ENCODE measurements at regions not wholly inside any gene's neighbourhood (a gene's known extent, or its start where the extent isn't known, plus 50 kb on each side); places are given as distances from the start of the nearest gene placed in this dataset.

DNA sequence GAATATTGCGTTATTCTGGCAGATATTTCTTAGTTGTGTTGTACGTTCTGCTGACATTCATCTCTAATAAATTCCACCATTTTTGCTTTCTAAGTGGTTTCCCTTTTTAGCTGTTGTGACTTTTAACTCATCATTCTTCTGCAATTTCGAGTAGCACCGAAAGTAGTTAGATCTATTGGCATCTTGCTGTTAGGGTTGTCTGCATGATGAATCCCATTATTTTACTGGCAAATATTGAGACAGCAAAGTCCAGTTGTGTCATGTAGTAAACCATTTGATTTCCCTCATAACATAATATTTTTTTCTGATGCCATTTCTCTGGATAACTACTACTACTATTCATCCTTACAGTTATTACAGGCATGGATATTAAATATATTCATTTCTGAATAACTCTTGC is 143.9 kb downstream of the SLITRK1 start:
- Histone ChIP-seq H3K27ac (ENCODE audit: low read depth, low read length) (no peak overlapping the region), H3K9me3 (ENCODE audit: control insufficient read depth in 5 of 5, low read length in 5 of 5) (no peaks in the 10 kb centered on the region), H3K36me3 (ENCODE audit: control insufficient read depth in 5 of 5, insufficient read depth in 5 of 5, low read length in 5 of 5) (no peaks in the 10 kb centered on the region), H3K4me3 (ENCODE audit: low read depth in 1 of 5, low read length in 5 of 5) (no peak overlapping the region), H3K27me3 (ENCODE audit: control insufficient read depth in 5 of 5, insufficient read depth in 4 of 5, low read length in 5 of 5) (no peaks in the 10 kb centered on the region), H3K4me1 (ENCODE audit: control insufficient read depth in 5 of 5, insufficient read depth in 5 of 5, low read length in 5 of 5) (no peaks in the 10 kb centered on the region), H3K9ac (ENCODE audit: low read length in 5 of 5) (no peak overlapping the region)

DNA sequence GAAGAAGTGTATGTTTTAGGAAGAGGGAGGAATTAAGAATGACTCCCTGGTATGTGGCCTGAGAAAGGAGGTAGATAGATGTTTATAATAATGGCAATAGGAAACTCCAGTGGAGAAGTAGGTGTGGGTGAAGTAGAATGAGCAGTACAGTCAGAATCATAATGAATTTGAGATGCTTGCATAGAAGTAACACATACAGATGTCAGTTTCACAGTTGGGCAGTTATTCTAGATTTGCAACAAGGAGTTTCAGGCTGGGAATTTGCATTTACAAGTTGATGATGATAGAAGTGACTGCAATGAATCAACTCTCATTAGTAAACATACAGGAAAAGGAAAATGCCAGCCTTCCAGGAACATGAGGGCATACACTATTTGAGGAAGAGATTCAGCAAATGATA is 149.0 kb downstream of the SLITRK1 start:
- Histone ChIP-seq H3K27me3 (ENCODE audit: control insufficient read depth in 5 of 5, insufficient read depth in 4 of 5, low read length in 5 of 5) (no peaks in the 10 kb centered on the region), H3K9me3 (ENCODE audit: control insufficient read depth in 5 of 5, low read length in 5 of 5) (no peaks in the 10 kb centered on the region), H3K4me1 (ENCODE audit: control insufficient read depth in 5 of 5, insufficient read depth in 5 of 5, low read length in 5 of 5) (no peaks in the 10 kb centered on the region), H3K9ac (ENCODE audit: low read length in 5 of 5) (no peak overlapping the region), H3K27ac (ENCODE audit: low read depth, low read length) (no peak overlapping the region), H3K36me3 (ENCODE audit: control insufficient read depth in 5 of 5, insufficient read depth in 5 of 5, low read length in 5 of 5) (no peaks in the 10 kb centered on the region), H3K4me3 (ENCODE audit: low read depth in 1 of 5, low read length in 5 of 5) (no peak overlapping the region)

DNA sequence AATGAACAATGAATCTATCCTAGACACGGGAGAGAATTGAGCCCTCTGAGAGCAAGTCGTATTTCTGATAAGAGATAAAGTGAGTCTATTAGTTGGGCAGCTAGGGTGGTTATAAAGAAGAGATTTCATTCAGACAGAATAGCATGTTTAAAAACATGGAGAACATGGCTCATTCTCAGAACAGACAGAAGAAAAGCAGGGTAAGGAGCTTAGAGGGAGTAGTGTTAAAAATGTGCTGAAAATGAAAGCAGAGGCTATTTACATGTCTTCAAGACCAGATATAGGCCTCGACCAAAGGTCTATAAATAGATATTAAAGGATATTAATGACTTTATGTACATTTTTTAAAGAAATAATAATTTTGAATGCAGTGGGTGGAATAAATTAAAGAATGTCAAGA is 149.5 kb downstream of the SLITRK1 start:
- H3K4me3 ChIP-seq (ENCODE audit: low read depth in 1 of 5, low read length in 5 of 5): no peak overlapping the region
- H3K9ac ChIP-seq (ENCODE audit: low read length in 5 of 5): no peak overlapping the region
- H3K4me1 ChIP-seq (ENCODE audit: control insufficient read depth in 5 of 5, insufficient read depth in 5 of 5, low read length in 5 of 5): no peaks in the 10 kb centered on the region
- H3K36me3 ChIP-seq (ENCODE audit: control insufficient read depth in 5 of 5, insufficient read depth in 5 of 5, low read length in 5 of 5): no peaks in the 10 kb centered on the region
- H3K9me3 ChIP-seq (ENCODE audit: control insufficient read depth in 5 of 5, low read length in 5 of 5): no peaks in the 10 kb centered on the region
- no peak overlapping the region for H3K27ac ChIP-seq (ENCODE audit: low read depth, low read length)
- no peaks in the 10 kb centered on the region for H3K27me3 ChIP-seq (ENCODE audit: control insufficient read depth in 5 of 5, insufficient read depth in 4 of 5, low read length in 5 of 5)

DNA sequence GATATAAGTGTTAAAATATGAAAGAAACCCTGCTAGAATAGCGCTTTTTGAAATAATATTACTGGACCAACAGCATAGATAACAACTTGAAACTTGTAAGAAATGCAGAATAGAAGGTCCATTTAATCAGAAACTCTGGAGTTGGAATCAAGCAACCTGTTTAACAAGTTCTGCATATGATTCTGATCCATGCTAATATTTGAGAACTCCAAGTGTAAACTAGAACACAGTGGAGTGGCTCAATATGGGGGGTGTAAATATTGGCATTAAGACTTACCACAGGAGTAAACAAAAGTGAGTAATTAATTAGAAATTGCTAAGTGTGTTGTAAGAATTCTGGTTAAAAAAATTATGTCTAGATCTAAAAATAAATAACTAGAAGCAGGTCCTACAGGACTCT is 151.2 kb downstream of the SLITRK1 start:
- no peaks in the 10 kb centered on the region for H3K4me1 ChIP-seq (ENCODE audit: control insufficient read depth in 5 of 5, insufficient read depth in 5 of 5, low read length in 5 of 5)
- no peaks in the 10 kb centered on the region for H3K27me3 ChIP-seq (ENCODE audit: control insufficient read depth in 5 of 5, insufficient read depth in 4 of 5, low read length in 5 of 5)
- no peaks in the 10 kb centered on the region for H3K9me3 ChIP-seq (ENCODE audit: control insufficient read depth in 5 of 5, low read length in 5 of 5)
- no peaks in the 10 kb centered on the region for H3K36me3 ChIP-seq (ENCODE audit: control insufficient read depth in 5 of 5, insufficient read depth in 5 of 5, low read length in 5 of 5)
- no peak overlapping the region for H3K9ac ChIP-seq (ENCODE audit: low read length in 5 of 5)
- no peak overlapping the region for H3K27ac ChIP-seq (ENCODE audit: low read depth, low read length)
- no peak overlapping the region for H3K4me3 ChIP-seq (ENCODE audit: low read depth in 1 of 5, low read length in 5 of 5)

DNA sequence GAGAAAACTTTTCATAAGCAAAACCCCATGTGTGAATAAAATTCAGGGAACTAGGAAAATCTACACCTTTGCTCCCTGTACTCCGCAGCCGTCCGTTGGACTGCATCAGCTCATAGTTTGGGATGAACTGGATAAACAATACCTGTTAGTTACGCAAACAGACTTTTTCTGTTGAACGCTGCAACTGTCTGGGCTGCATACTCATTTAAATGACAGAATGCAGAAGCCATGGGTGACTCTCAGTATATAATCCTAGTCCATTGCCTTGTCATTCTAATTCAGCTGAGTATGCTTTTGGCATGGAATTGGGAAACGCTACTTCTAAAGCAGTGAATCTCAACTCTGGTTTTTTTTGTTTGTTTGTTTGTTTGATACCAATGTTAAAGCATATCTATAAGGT is 151.6 kb downstream of the SLITRK1 start:
- Histone ChIP-seq H3K4me3 (ENCODE audit: low read depth in 1 of 5, low read length in 5 of 5) (no peak overlapping the region), H3K27ac (ENCODE audit: low read depth, low read length) (no peak overlapping the region), H3K4me1 (ENCODE audit: control insufficient read depth in 5 of 5, insufficient read depth in 5 of 5, low read length in 5 of 5) (no peaks in the 10 kb centered on the region), H3K27me3 (ENCODE audit: control insufficient read depth in 5 of 5, insufficient read depth in 4 of 5, low read length in 5 of 5) (no peaks in the 10 kb centered on the region), H3K9me3 (ENCODE audit: control insufficient read depth in 5 of 5, low read length in 5 of 5) (no peaks in the 10 kb centered on the region), H3K9ac (ENCODE audit: low read length in 5 of 5) (no peak overlapping the region), H3K36me3 (ENCODE audit: control insufficient read depth in 5 of 5, insufficient read depth in 5 of 5, low read length in 5 of 5) (no peaks in the 10 kb centered on the region)

DNA sequence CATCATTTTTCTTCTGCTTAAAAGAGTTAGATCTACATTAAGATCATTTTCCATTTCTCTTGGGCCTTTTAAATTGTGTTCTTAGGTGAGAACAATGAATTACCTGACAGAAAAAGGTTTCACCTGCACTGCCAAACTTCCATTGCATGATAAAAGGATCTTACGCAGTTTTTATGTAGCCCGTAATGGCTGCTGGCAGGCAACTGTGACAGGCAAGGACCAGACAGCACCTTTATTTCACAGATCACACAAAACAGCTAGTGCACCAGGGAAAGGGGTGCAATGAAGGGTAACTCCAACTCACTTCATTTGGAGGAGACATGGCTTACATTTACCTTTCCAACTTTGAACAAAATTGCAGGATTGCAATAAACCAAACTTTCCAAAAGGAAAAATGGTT is 159.8 kb downstream of the SLITRK1 start:
- H3K4me1 ChIP-seq (ENCODE audit: control insufficient read depth in 5 of 5, insufficient read depth in 5 of 5, low read length in 5 of 5): no peaks in the 10 kb centered on the region
- no peaks in the 10 kb centered on the region for H3K27me3 ChIP-seq (ENCODE audit: control insufficient read depth in 5 of 5, insufficient read depth in 4 of 5, low read length in 5 of 5)
- no peak overlapping the region for H3K27ac ChIP-seq (ENCODE audit: low read depth, low read length)
- H3K9me3 ChIP-seq (ENCODE audit: control insufficient read depth in 5 of 5, low read length in 5 of 5): no peaks in the 10 kb centered on the region
- no peak overlapping the region for H3K9ac ChIP-seq (ENCODE audit: low read length in 5 of 5)
- H3K36me3 ChIP-seq (ENCODE audit: control insufficient read depth in 5 of 5, insufficient read depth in 5 of 5, low read length in 5 of 5): no peaks in the 10 kb centered on the region
- no peak overlapping the region for H3K4me3 ChIP-seq (ENCODE audit: low read depth in 1 of 5, low read length in 5 of 5)

DNA sequence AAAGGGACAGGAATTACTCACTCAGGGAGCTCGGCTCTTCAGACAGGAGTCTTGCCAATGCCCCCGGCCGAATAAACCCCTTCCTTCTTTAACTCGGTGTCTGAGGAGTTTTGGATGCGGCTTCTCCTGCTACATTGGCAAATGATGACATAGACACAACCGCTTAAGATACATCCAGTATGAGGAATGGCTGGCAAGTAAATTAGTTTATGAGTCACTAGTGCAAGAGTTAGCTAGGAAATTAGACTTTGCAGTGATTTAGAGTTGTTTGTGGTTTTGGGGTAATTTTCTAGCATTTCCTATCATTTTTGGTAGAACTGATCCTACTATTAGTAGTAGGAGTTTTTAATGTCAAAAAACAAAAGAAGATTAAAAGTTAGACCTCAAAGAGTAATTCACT is 166.2 kb downstream of the SLITRK1 start:
- Histone ChIP-seq H3K4me3 (ENCODE audit: low read depth in 1 of 5, low read length in 5 of 5) (no peak overlapping the region), H3K9ac (ENCODE audit: low read length in 5 of 5) (no peak overlapping the region), H3K27ac (ENCODE audit: low read depth, low read length) (no peak overlapping the region), H3K27me3 (ENCODE audit: control insufficient read depth in 5 of 5, insufficient read depth in 4 of 5, low read length in 5 of 5) (no peaks in the 10 kb centered on the region), H3K36me3 (ENCODE audit: control insufficient read depth in 5 of 5, insufficient read depth in 5 of 5, low read length in 5 of 5) (no peaks in the 10 kb centered on the region), H3K9me3 (ENCODE audit: control insufficient read depth in 5 of 5, low read length in 5 of 5) (no peaks in the 10 kb centered on the region), H3K4me1 (ENCODE audit: control insufficient read depth in 5 of 5, insufficient read depth in 5 of 5, low read length in 5 of 5) (no peaks in the 10 kb centered on the region)

DNA sequence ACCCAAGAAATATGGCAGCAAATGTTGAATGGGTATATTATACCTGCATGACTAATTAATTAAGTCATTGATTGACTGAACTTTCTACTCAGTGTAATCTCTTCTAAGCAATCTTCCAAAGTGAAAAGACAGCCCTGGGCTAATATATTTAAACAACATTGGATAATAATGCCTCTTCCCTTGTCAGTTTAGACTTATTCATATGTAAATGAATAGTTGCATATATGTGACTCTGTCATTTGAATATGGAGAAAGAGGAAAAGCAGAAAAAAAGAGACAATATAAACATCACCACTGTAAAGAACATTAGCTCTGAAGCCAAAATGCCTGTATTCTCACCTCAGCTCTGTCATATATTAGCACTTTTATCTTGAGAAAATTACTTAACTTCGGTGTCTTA is 168.0 kb downstream of the SLITRK1 start:
- Histone ChIP-seq H3K27ac (ENCODE audit: low read depth, low read length) (no peak overlapping the region), H3K4me3 (ENCODE audit: low read depth in 1 of 5, low read length in 5 of 5) (no peak overlapping the region), H3K4me1 (ENCODE audit: control insufficient read depth in 5 of 5, insufficient read depth in 5 of 5, low read length in 5 of 5) (no peaks in the 10 kb centered on the region), H3K9me3 (ENCODE audit: control insufficient read depth in 5 of 5, low read length in 5 of 5) (no peaks in the 10 kb centered on the region), H3K36me3 (ENCODE audit: control insufficient read depth in 5 of 5, insufficient read depth in 5 of 5, low read length in 5 of 5) (no peaks in the 10 kb centered on the region), H3K27me3 (ENCODE audit: control insufficient read depth in 5 of 5, insufficient read depth in 4 of 5, low read length in 5 of 5) (no peaks in the 10 kb centered on the region), H3K9ac (ENCODE audit: low read length in 5 of 5) (no peak overlapping the region)

DNA sequence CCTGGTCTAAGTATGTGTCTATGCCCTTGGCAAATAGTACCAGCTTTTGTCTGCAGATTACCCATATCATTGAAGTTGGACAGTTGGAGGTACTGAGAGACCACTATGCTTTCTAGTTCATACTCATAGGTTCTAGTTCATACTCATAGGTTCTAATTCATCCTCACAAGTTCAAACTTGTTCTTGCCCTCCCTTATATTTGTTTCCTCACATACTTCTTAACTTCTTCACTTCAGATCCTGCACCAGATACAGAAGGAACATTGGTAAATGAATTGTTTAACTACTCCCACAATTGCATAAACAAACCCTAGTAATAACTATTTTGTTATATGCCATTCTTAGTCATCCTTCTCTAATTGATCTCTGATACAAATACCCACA is 172.2 kb downstream of the SLITRK1 start:
- no peaks in the 10 kb centered on the region for H3K27me3 ChIP-seq (ENCODE audit: control insufficient read depth in 5 of 5, insufficient read depth in 4 of 5, low read length in 5 of 5)

DNA sequence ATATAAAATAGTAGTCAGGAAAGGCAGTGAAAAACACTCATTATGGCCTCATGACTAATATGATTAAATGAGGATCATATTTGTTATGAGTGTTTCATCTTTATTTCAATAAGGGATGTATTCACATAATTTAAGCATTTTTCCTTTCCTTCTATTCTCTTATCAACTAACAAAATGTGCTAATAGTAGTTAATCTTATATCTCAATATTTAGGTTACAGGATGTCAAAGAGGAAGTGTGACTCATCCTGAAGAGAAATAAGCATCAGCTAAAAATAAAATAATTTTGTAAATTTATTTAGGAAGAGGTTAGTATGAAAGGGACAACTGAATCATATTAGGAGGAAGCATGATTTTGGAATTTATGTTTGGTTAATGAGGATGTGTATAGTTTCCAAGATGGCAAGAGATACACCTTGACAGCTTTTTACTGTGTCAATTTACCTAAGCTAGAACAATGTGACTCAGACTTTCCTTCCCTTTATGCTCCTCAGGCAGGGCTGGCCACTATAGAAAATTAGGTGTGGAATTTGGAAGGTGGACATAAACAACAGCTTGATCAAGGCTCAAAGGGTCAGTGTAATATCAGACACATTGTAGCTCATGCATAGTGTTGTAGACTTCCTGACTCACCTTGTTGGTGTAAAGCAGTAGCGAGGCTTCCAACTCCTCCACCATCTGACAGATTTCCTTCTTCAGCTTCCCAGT is 172.7 kb downstream of the SLITRK1 start:
- Histone ChIP-seq H3K4me3 (ENCODE audit: low read depth in 1 of 5, low read length in 5 of 5) (no peak overlapping the region), H3K36me3 (ENCODE audit: control insufficient read depth in 5 of 5, insufficient read depth in 5 of 5, low read length in 5 of 5) (no peaks in the 10 kb centered on the region), H3K27ac (ENCODE audit: low read depth, low read length) (no peak overlapping the region), H3K27me3 (ENCODE audit: control insufficient read depth in 5 of 5, insufficient read depth in 4 of 5, low read length in 5 of 5) (no peaks in the 10 kb centered on the region), H3K9me3 (ENCODE audit: control insufficient read depth in 5 of 5, low read length in 5 of 5) (no peaks in the 10 kb centered on the region), H3K9ac (ENCODE audit: low read length in 5 of 5) (no peak overlapping the region), H3K4me1 (ENCODE audit: control insufficient read depth in 5 of 5, insufficient read depth in 5 of 5, low read length in 5 of 5) (no peaks in the 10 kb centered on the region)

More for the DNA sequence above, 172.2 kb downstream of the SLITRK1 start:
- H3K4me3 ChIP-seq (ENCODE audit: low read depth in 1 of 5, low read length in 5 of 5): no peak overlapping the region
- no peaks in the 10 kb centered on the region for H3K9me3 ChIP-seq (ENCODE audit: control insufficient read depth in 5 of 5, low read length in 5 of 5)
- H3K9ac ChIP-seq (ENCODE audit: low read length in 5 of 5): no peak overlapping the region
- no peak overlapping the region for H3K27ac ChIP-seq (ENCODE audit: low read depth, low read length)
- H3K36me3 ChIP-seq (ENCODE audit: control insufficient read depth in 5 of 5, insufficient read depth in 5 of 5, low read length in 5 of 5): no peaks in the 10 kb centered on the region
- no peaks in the 10 kb centered on the region for H3K4me1 ChIP-seq (ENCODE audit: control insufficient read depth in 5 of 5, insufficient read depth in 5 of 5, low read length in 5 of 5)

DNA sequence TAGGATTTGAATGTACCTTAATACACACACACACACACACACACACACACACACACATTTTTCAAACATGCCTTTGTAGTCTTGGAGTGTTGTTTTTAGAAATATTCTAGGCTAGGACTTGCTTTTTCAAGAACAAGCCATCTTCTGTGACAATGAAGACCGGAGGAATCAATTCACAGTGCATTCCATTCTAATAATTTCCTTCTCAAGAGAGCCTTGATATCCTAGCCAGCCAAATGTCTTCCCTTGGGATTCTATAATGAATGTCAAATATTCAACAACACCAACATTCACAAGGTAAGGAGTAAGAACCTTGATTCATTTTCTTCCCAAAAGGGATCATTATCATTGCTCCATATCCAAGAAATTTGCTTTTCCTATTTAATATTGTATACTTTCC is 180.3 kb downstream of the SLITRK1 start:
- Histone ChIP-seq H3K4me3 (ENCODE audit: low read depth in 1 of 5, low read length in 5 of 5) (no peak overlapping the region), H3K36me3 (ENCODE audit: control insufficient read depth in 5 of 5, insufficient read depth in 5 of 5, low read length in 5 of 5) (no peaks in the 10 kb centered on the region), H3K27me3 (ENCODE audit: control insufficient read depth in 5 of 5, insufficient read depth in 4 of 5, low read length in 5 of 5) (no peaks in the 10 kb centered on the region), H3K4me1 (ENCODE audit: control insufficient read depth in 5 of 5, insufficient read depth in 5 of 5, low read length in 5 of 5) (no peaks in the 10 kb centered on the region), H3K9ac (ENCODE audit: low read length in 5 of 5) (no peak overlapping the region), H3K27ac (ENCODE audit: low read depth, low read length) (no peak overlapping the region), H3K9me3 (ENCODE audit: control insufficient read depth in 5 of 5, low read length in 5 of 5) (no peaks in the 10 kb centered on the region)
